Astrocyte of the cerebellum (primary cell): ENCODE measurements at regions not wholly inside any gene's neighbourhood (a gene's known extent, or its start where the extent isn't known, plus 50 kb on each side); places are given as distances from the start of the nearest gene placed in this dataset.

Source experiments
- DNase-seq: peaks from one replicate; pipeline ENCODE4 v3.0.0-alpha.2; 2011; ENCODE audit warnings: low read depth
- H3K4me3 ChIP-seq: 2 replicates; pipeline ENCODE4 v1.5.1; 2011; ENCODE audit warnings: mild to moderate bottlenecking, low read depth, low read length, moderate library complexity
- CTCF ChIP-seq: IDR thresholded peaks from 2 replicates; pipeline ENCODE4 v1.5.1; 2012; ENCODE audit warnings: low read length, low read depth, moderate library complexity, mild to moderate bottlenecking; ENCODE audit errors: missing control alignments
- in situ Hi-C: cut with HindIII; loops from 2 replicates; pipeline ENCODE4 v1.10.0; 2017; ENCODE audit warnings: low sequenced_read_pairs

- TF ChIP-seq CTCF, result no peak
- in situ Hi-C loops, result no loop called here
These were observed 164.1 kb upstream of the NPY start for GRCh38 chr7:24119852-24120251.

GRCh38 chr7:24123076-24123475 lies 160.9 kb upstream of the NPY start:
- in situ Hi-C loops, result no loop called here
- no peak overlapping the region for H3K4me3 ChIP-seq
- TF ChIP-seq CTCF, result no peak
- DNase-seq, result peak; percentile 44

More at GRCh38 chr7:24119852-24120251, 164.1 kb upstream of the NPY start:
- no peak for DNase-seq
- H3K4me3 ChIP-seq, result no peak overlapping the region

GRCh38 chr7:24125765-24126164 lies 158.2 kb upstream of the NPY start:
- in situ Hi-C loops, result no loop called here

GRCh38 chr7:24127930-24128329 lies 156.1 kb upstream of the NPY start:
- DNase-seq, result no peak
- no peak overlapping the region for H3K4me3 ChIP-seq
- in situ Hi-C loops, result no loop called here
- TF ChIP-seq CTCF, result no peak

More at GRCh38 chr7:24125765-24126164, 158.2 kb upstream of the NPY start:
- no peak for DNase-seq
- H3K4me3 ChIP-seq, result no peak overlapping the region
- TF ChIP-seq CTCF, result no peak

GRCh38 chr7:24129597-24129996 lies 154.4 kb upstream of the NPY start:
- no peak for TF ChIP-seq CTCF
- in situ Hi-C loops, result no loop called here
- H3K4me3 ChIP-seq, result no peak overlapping the region
- DNase-seq, result peak; percentile 18

GRCh38 chr7:24130631-24131030 lies 153.4 kb upstream of the NPY start:
- H3K4me3 ChIP-seq, result no peak overlapping the region
- no peak for DNase-seq
- in situ Hi-C loops, result no loop called here
- no peak for TF ChIP-seq CTCF

- no peak for TF ChIP-seq CTCF
These were observed 150.3 kb upstream of the NPY start for GRCh38 chr7:24133691-24134090.

More at GRCh38 chr7:24133691-24134090, 150.3 kb upstream of the NPY start:
- H3K4me3 ChIP-seq, result no peak overlapping the region
- DNase-seq, result no peak
- in situ Hi-C loops, result no loop called here
